ENCODE measurements at regions not wholly inside any gene's neighbourhood (a gene's known extent, or its start where the extent isn't known, plus 50 kb on each side); places are given as distances from the start of the nearest gene placed in this dataset.

DNA sequence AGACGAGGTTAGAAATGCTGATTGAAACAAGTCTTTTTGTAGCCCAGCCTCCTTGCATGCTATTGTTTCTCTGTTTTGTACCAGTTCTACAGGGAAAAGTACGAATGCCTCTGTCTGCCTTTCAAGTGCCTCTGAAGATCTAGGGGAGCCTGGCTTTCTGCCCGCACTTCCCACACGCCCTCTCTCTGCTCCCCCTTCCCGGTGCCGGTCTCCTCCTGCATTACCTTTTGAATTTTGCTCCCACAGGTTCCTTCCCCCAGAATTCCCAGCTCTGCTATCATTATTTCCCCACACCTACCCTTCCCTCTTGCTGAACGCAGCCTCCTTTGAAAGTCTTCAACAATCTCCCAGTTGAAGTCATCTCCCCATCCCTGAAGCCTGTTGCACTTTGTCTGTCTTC is 689.7 kb downstream of the BCL11B start:
- H3K36me3 Mint-ChIP-seq (ENCODE audit: low read depth), result peaks cover 6% of the 10 kb centered on the region
- H3K4me3 Mint-ChIP-seq, result no peak overlapping the region

DNA sequence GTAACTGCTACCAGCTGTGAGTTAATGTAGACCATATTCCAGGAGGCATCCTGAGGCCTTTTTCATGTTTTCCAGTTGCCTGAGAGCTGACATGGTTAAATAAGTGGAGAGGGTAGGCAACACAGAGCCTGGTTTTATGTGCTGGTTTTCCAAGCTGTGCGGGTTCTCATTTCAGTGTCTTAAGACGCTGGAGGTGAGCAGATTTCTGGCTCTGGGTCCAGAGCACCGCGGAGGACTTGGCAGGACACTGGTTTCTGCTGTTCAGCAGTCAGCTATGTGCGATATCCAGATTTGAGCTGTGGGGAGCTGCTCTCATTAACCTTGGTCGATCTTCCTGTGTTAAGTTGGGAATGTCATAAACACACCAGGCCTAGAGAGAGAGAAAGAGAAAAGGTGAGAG is 680.8 kb downstream of the BCL11B start:
- TF ChIP-seq CTCF (IDR thresholded peaks at IDR 0.05), result no peak
- no peak overlapping the region for H3K27ac Mint-ChIP-seq
- no peak for DNase-seq
- H3K36me3 Mint-ChIP-seq (ENCODE audit: low read depth), result peaks cover 6% of the 10 kb centered on the region; the same call in 1 of the 2 replicates
- H3K9me3 Mint-ChIP-seq, result peaks cover 56% of the 10 kb centered on the region
- no peaks in the 10 kb centered on the region for H3K4me1 Mint-ChIP-seq (ENCODE audit: low read depth)
- no peak overlapping the region for H3K4me3 Mint-ChIP-seq
- no peaks in the 10 kb centered on the region for H3K27me3 Mint-ChIP-seq (ENCODE audit: insufficient read depth)

More for the DNA sequence above, 689.7 kb downstream of the BCL11B start:
- Mint-ChIP-seq H3K27ac (no peak overlapping the region), H3K27me3 (ENCODE audit: insufficient read depth) (no peaks in the 10 kb centered on the region), H3K4me1 (ENCODE audit: low read depth) (no peaks in the 10 kb centered on the region), H3K9me3 (peaks cover 59% of the 10 kb centered on the region)
- TF ChIP-seq CTCF (IDR thresholded peaks at IDR 0.05), result no peak
- DNase-seq, result no peak

GRCh38 chr14:98592611-98593170 is 679.3 kb downstream of the BCL11B start:
- no peaks in the 10 kb centered on the region for H3K4me1 Mint-ChIP-seq (ENCODE audit: low read depth)
- no peak overlapping the region for H3K27ac Mint-ChIP-seq
- no peak for DNase-seq
- no peak for TF ChIP-seq CTCF (IDR thresholded peaks at IDR 0.05)
- H3K36me3 Mint-ChIP-seq (ENCODE audit: low read depth), result peaks cover 6% of the 10 kb centered on the region; the same call in 1 of the 2 replicates
- peaks cover 57% of the 10 kb centered on the region for H3K9me3 Mint-ChIP-seq
- H3K4me3 Mint-ChIP-seq, result no peak overlapping the region
- no peaks in the 10 kb centered on the region; the same call in 1 of the 2 replicates for H3K27me3 Mint-ChIP-seq (ENCODE audit: insufficient read depth)

DNA sequence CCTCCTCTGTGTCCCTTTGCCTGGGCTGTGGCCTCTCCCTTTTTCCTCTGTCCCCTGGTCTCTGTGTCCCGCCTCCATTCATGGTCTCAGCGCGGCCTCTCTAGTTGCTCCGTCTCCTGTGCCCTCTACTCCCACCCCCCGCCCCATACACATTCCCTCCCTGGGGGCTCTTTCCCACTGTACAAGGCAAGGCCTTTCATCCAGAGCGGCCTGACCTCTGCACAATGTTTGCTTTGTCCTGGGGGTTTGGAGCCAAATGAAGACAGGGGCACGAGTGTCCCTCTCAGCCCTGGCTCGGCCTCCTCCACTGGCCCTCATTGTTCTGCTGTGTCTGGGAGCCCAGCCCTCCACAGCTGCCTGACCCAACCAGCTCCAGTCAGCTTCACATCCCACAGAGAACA is 678.6 kb downstream of the BCL11B start:
- no peak for TF ChIP-seq CTCF (IDR thresholded peaks at IDR 0.05)
- H3K4me1 Mint-ChIP-seq (ENCODE audit: low read depth), result no peaks in the 10 kb centered on the region
- no peaks in the 10 kb centered on the region; the same call in 1 of the 2 replicates for H3K27me3 Mint-ChIP-seq (ENCODE audit: insufficient read depth)
- no peak overlapping the region for H3K27ac Mint-ChIP-seq
- H3K36me3 Mint-ChIP-seq (ENCODE audit: low read depth), result peaks cover 6% of the 10 kb centered on the region; the same call in 1 of the 2 replicates
- H3K9me3 Mint-ChIP-seq, result peaks cover 63% of the 10 kb centered on the region
- no peak for DNase-seq
- no peak overlapping the region for H3K4me3 Mint-ChIP-seq

DNA sequence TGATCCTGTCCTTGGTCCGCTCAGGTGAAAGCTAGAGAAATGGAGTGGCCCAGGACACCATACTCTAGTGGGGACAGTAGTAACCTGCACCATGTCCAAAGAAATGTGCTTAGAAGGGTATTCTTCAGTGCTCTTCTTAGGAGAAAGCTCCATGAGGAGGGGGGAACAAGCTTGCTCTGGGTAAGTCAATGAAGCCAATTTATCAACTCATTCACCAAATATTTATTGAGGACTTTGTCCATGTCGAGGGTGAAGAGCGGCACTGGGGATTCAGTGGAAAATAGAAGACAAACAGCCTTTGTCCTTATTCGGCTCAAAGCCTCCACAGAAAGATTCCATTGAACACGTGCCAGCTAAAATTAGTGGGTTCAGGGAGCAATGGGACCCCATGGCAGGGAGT is 677.8 kb downstream of the BCL11B start:
- Mint-ChIP-seq H3K27ac (no peak overlapping the region), H3K27me3 (ENCODE audit: insufficient read depth) (no peaks in the 10 kb centered on the region; the same call in 1 of the 2 replicates), H3K36me3 (ENCODE audit: low read depth) (peaks cover 6% of the 10 kb centered on the region; the same call in 1 of the 2 replicates), H3K4me3 (no peak overlapping the region), H3K9me3 (peaks cover 59% of the 10 kb centered on the region), H3K4me1 (ENCODE audit: low read depth) (no peaks in the 10 kb centered on the region)
- no peak for DNase-seq
- no peak for TF ChIP-seq CTCF (IDR thresholded peaks at IDR 0.05)
